H1 (cell line): ENCODE measurements at regions not wholly inside any gene's neighbourhood (a gene's known extent, or its start where the extent isn't known, plus 50 kb on each side); places are given as distances from the start of the nearest gene placed in this dataset.

Experiments
- CTCF ChIA-PET: fragments of 300-600 bp; sonication (Branson Sonifier 250); formaldehyde crosslinking; loops from one replicate; lab custom pipeline; 2021; ENCODE audit not compliant: partially characterized antibody; lab: Charles Lee
- POLR2A ChIA-PET: fragments of 300-600 bp; sonication (Branson Sonifier 250); formaldehyde crosslinking; loops from one replicate; lab custom pipeline; 2021; ENCODE audit warnings: inconsistent platforms; ENCODE audit not compliant: partially characterized antibody; lab: Charles Lee
- DNase-seq, 2 experiments: peaks; one replicate each; pipeline versions ENCODE4 v3.0.0 to v3.0.0-alpha.2; 2010 to 2022; ENCODE audit warnings: low spot score in 2 of 2, low read depth in 1 of 2, mixed read lengths in 1 of 2
- FAIRE-seq: peaks from 2 replicates; lab custom pipeline; 2011; peaks lifted over from hg19 to GRCh38; lab: Jason Lieb, UNC
- H2AFZ ChIP-seq: 2 replicates; pipeline ENCODE4 v1.8.1; 2012; ENCODE audit warnings: low read length, inconsistent platforms
- H2AK5ac ChIP-seq: 2 replicates; pipeline ENCODE4 v1.6.1; 2013; ENCODE audit warnings: low read depth, low read length
- H2BK120ac ChIP-seq: replicated peaks from 2 replicates; pipeline ENCODE3; 2013; ENCODE audit warnings: low read depth, low read length, inconsistent platforms
- H2BK12ac ChIP-seq: 2 replicates; pipeline ENCODE4 v1.6.1; 2013; ENCODE audit warnings: low read depth, low read length
- H2BK15ac ChIP-seq: 2 replicates; pipeline ENCODE4 v1.6.1; 2013; ENCODE audit warnings: low read length
- H2BK20ac ChIP-seq: 2 replicates; pipeline ENCODE4 v1.6.1; 2013; ENCODE audit warnings: low read length
- H2BK5ac ChIP-seq: 2 replicates; pipeline ENCODE4 v1.6.1; 2013; ENCODE audit warnings: low read depth, low read length
- H3K14ac ChIP-seq: 2 replicates; pipeline ENCODE4 v1.6.1; 2013; ENCODE audit warnings: inconsistent platforms; ENCODE audit not compliant: insufficient read length
- H3K18ac ChIP-seq: 2 replicates; pipeline ENCODE4 v1.6.1; 2013; ENCODE audit warnings: low read length; ENCODE audit errors: extremely low read depth
- H3K23ac ChIP-seq: 2 replicates; pipeline ENCODE4 v1.6.1; 2013; ENCODE audit warnings: inconsistent platforms; ENCODE audit not compliant: insufficient read length
- H3K23me2 ChIP-seq: 2 replicates; pipeline ENCODE4 v1.6.1; 2013; ENCODE audit warnings: low read depth, low read length
- H3K27ac ChIP-seq: 2 replicates; pipeline ENCODE4 v1.6.1; 2011; ENCODE audit warnings: low read depth, low read length, inconsistent platforms
- H3K27me3 ChIP-seq, 4 experiments: replicated peaks in 1 of 4; 1 replicate in 1 of 4; 2 replicates in 3 of 4; pipeline versions ENCODE4 v1.6.1 to v1.8.1; 2011 to 2013; ENCODE audit warnings: low read length in 3 of 4, mild to moderate bottlenecking in 3 of 4, inconsistent platforms in 2 of 4, mixed read lengths in 2 of 4, moderate library complexity in 1 of 4; ENCODE audit not compliant: control insufficient read depth in 3 of 4, insufficient read depth in 3 of 4; ENCODE audit errors: extremely low read depth in 1 of 4
- H3K36me3 ChIP-seq, 4 experiments: 2 replicates each; pipeline versions ENCODE4 v1.6.1 to v1.8.1; 2011 to 2013; ENCODE audit warnings: mild to moderate bottlenecking in 4 of 4, low read length in 3 of 4, moderate library complexity in 2 of 4, control low read depth in 1 of 4, inconsistent platforms in 1 of 4; ENCODE audit not compliant: insufficient read depth in 4 of 4, control insufficient read depth in 2 of 4
- H3K4ac ChIP-seq: replicated peaks from 2 replicates; pipeline ENCODE3; 2013; ENCODE audit warnings: low read length, low read depth, mixed read lengths, inconsistent platforms; ENCODE audit not compliant: insufficient read length
- H3K4me1 ChIP-seq, 4 experiments: replicated peaks in 1 of 4; 1 replicate in 1 of 4; 2 replicates in 3 of 4; pipeline versions ENCODE4 v1.6.1 to v1.8.1; 2011 to 2013; ENCODE audit warnings: low read length in 3 of 4, inconsistent platforms in 2 of 4, mixed read lengths in 1 of 4; ENCODE audit not compliant: insufficient read depth in 4 of 4, control insufficient read depth in 3 of 4
- H3K4me2 ChIP-seq, 2 experiments: 2 replicates each; pipeline versions ENCODE4 v1.6.1 to v1.8.1; 2011 to 2013; ENCODE audit warnings: low read depth in 2 of 2, low read length in 2 of 2, control low read depth in 1 of 2, inconsistent platforms in 1 of 2, mild to moderate bottlenecking in 1 of 2; ENCODE audit not compliant: insufficient read depth in 1 of 2
- H3K4me3 ChIP-seq, 4 experiments: fragments of 200-600, 300-600 bp in 1 of 4; sonication (generic), shearing (Covaris generic), sonication (Bioruptor Twin) in 1 of 4; 2 replicates each; pipeline versions ENCODE4 v1.5.1 to v1.8.1; 2011 to 2016; ENCODE audit warnings: low read length in 4 of 4, low read depth in 3 of 4, control low read depth in 2 of 4, inconsistent platforms in 2 of 4, mild to moderate bottlenecking in 2 of 4, mixed read lengths in 1 of 4, moderate library complexity in 1 of 4; ENCODE audit not compliant: insufficient read depth in 2 of 4; ENCODE audit errors: extremely low read depth in 1 of 4
- H3K56ac ChIP-seq: replicated peaks from 2 replicates; pipeline ENCODE3; 2013; ENCODE audit warnings: low read depth, mild to moderate bottlenecking, mixed read lengths, low read length, inconsistent platforms; ENCODE audit not compliant: insufficient read length
- H3K79me1 ChIP-seq: 2 replicates; pipeline ENCODE4 v1.6.1; 2013; ENCODE audit warnings: low read depth, low read length, control low read depth
- H3K79me2 ChIP-seq, 2 experiments: 2 replicates each; pipeline versions ENCODE4 v1.6.1 to v1.8.1; 2012 to 2013; ENCODE audit warnings: low read length in 2 of 2, mild to moderate bottlenecking in 2 of 2, inconsistent platforms in 1 of 2; ENCODE audit not compliant: insufficient read depth in 2 of 2, control insufficient read depth in 1 of 2
- H3K9ac ChIP-seq, 4 experiments: replicated peaks in 1 of 4; 1 replicate in 1 of 4; 2 replicates in 3 of 4; pipeline versions ENCODE4 v1.6.1 to v1.8.1; 2011 to 2013; ENCODE audit warnings: low read depth in 3 of 4, low read length in 3 of 4, control low read depth in 2 of 4, mild to moderate bottlenecking in 2 of 4, moderate library complexity in 2 of 4, inconsistent platforms in 1 of 4; ENCODE audit errors: extremely low read depth in 1 of 4
- H3K9me3 ChIP-seq, 2 experiments: 2 replicates each; pipeline versions ENCODE4 v1.6.1 to v1.8.1; 2012 to 2013; ENCODE audit warnings: mild to moderate bottlenecking in 2 of 2, moderate library complexity in 2 of 2, control low read depth in 1 of 2, inconsistent platforms in 1 of 2, low read depth in 1 of 2, low read length in 1 of 2, mixed read lengths in 1 of 2; ENCODE audit not compliant: insufficient read depth in 2 of 2
- H4K20me1 ChIP-seq, 2 experiments: replicated peaks in 1 of 2; 2 replicates each; pipeline versions ENCODE3 to v1.8.1; 2011 to 2013; ENCODE audit warnings: inconsistent platforms in 2 of 2, low read length in 2 of 2, mild to moderate bottlenecking in 1 of 2; ENCODE audit not compliant: insufficient read depth in 2 of 2, control insufficient read depth in 1 of 2
- H4K5ac ChIP-seq: 2 replicates; pipeline ENCODE4 v1.6.1; 2013; ENCODE audit warnings: low read length, low read depth, mixed read lengths, inconsistent platforms; ENCODE audit not compliant: insufficient read length
- H4K8ac ChIP-seq: 2 replicates; pipeline ENCODE4 v1.8.0; 2013; ENCODE audit warnings: mild to moderate bottlenecking, moderate library complexity, low read length, inconsistent platforms; ENCODE audit not compliant: insufficient read depth; ENCODE audit errors: extremely low read depth
- H4K91ac ChIP-seq: replicated peaks from 2 replicates; pipeline ENCODE3; 2013; ENCODE audit warnings: low read length, mixed read lengths, inconsistent platforms; ENCODE audit not compliant: insufficient read length
- BRCA1 ChIP-seq: IDR thresholded peaks from 2 replicates; pipeline ENCODE4 v1.6.1; 2012; ENCODE audit warnings: low read depth, low read length, improper control_type of control experiment
- NRF1 ChIP-seq: IDR thresholded peaks from 2 replicates; pipeline ENCODE4 v1.6.1; 2011; ENCODE audit warnings: mild to moderate bottlenecking, low read depth, low read length, improper control_type of control experiment
- WGBS, 2 experiments: shearing (Covaris generic) in 1 of 2; methylation state at CpG; one replicate each; pipeline versions ENCODE4 v1.1.6 to v1.1.7; 2013 to 2015; ENCODE audit warnings: low lambda C conversion rate in 2 of 2, mixed read lengths in 2 of 2, inconsistent platforms in 1 of 2, low coverage in 1 of 2, missing lambda C conversion rate in 1 of 2; ENCODE audit not compliant: insufficient replicate concordance in 2 of 2, insufficient coverage in 1 of 2, insufficient read length in 1 of 2; ENCODE audit errors: extremely low coverage in 1 of 2, missing lambda C conversion rate in 1 of 2; 5-methylcytosine and 5-hydroxymethylcytosine counted together

GRCh38 chr13:32904266-32904665 lies 112.0 kb upstream of the KL start:
- H2AK5ac ChIP-seq = no peak overlapping the region
- POLR2A ChIA-PET = no interaction called here

More at GRCh38 chr13:32904266-32904665, 112.0 kb upstream of the KL start:
- peaks cover 0 to 7% (median 4%) of the 10 kb centered on the region in 4 experiments; a peak in 4 of 7 replicates for H3K4me1 ChIP-seq
- no peaks in the 10 kb centered on the region for H3K79me1 ChIP-seq
- no peak overlapping the region for H3K4me2 ChIP-seq
- no peak overlapping the region for H4K91ac ChIP-seq
- no peaks in the 10 kb centered on the region for H3K23me2 ChIP-seq
- H3K4ac ChIP-seq = no peak overlapping the region
- no peak overlapping the region for H2BK20ac ChIP-seq
- H3K36me3 ChIP-seq = no peaks in the 10 kb centered on the region
- TF ChIP-seq BRCA1 (no peak), NRF1 (no peak)
- H3K79me2 ChIP-seq = no peaks in the 10 kb centered on the region
- no peaks in the 10 kb centered on the region for H3K27me3 ChIP-seq
- no peak overlapping the region for H3K9ac ChIP-seq
- no peak overlapping the region for H3K14ac ChIP-seq
- H3K27ac ChIP-seq = no peak overlapping the region
- no peak overlapping the region for H4K8ac ChIP-seq
- H3K23ac ChIP-seq = no peak overlapping the region
- H2BK5ac ChIP-seq = no peak overlapping the region
- no peak overlapping the region for H2BK15ac ChIP-seq
- FAIRE-seq (no peak), DNase-seq (no peak)
- no peak overlapping the region for H2AFZ ChIP-seq
- H4K20me1 ChIP-seq = no peaks in the 10 kb centered on the region
- H3K9me3 ChIP-seq = no peaks in the 10 kb centered on the region
- H3K56ac ChIP-seq = no peak overlapping the region
- CTCF ChIA-PET = interaction anchor here (1.1 to 4.0 kb wide), 2 partner anchors 9 to 15 kb away, joined by 3 to 20 read pairs; no protein-coding TSS in a partner anchor
- H4K5ac ChIP-seq = no peak overlapping the region
- 100% methylated on average over 2 of the region's 2 CpGs; no CpG with 5 or more reads in 1 of the 2 experiments for WGBS, 2 experiments
- no peak overlapping the region for H2BK12ac ChIP-seq
- H2BK120ac ChIP-seq = no peak overlapping the region
- no peak overlapping the region for H3K4me3 ChIP-seq
- H3K18ac ChIP-seq = no peak overlapping the region
